Brain microvascular endothelial cell (primary cell): ENCODE measurements at regions not wholly inside any gene's neighbourhood (a gene's known extent, or its start where the extent isn't known, plus 50 kb on each side); places are given as distances from the start of the nearest gene placed in this dataset.

ENCODE experiments used
- DNase-seq: peaks from one replicate; pipeline ENCODE4 v3.0.0-alpha.2; 2020
- H3K27ac ChIP-seq: fragments of 250-450 bp; sonication (Bioruptor Pico); 2 replicates; pipeline ENCODE4 v1.5.1; 2020; ENCODE audit warnings: mild to moderate bottlenecking, moderate library complexity
- H3K27me3 ChIP-seq: fragments of 250-450 bp; sonication (Bioruptor Pico); replicated peaks from 2 replicates; pipeline ENCODE4 v1.5.1; 2020; ENCODE audit warnings: mild to moderate bottlenecking
- H3K36me3 ChIP-seq: fragments of 250-450 bp; sonication (Bioruptor Pico); replicated peaks from 2 replicates; pipeline ENCODE4 v1.5.1; 2020; ENCODE audit warnings: mild to moderate bottlenecking
- H3K4me3 ChIP-seq: 2 replicates; pipeline ENCODE4 v1.5.1; 2011; ENCODE audit warnings: low read depth, mild to moderate bottlenecking, control low read depth, low read length, moderate library complexity
- in situ Hi-C: cut with HindIII; loops from 2 replicates; pipeline ENCODE4 v1.10.0; 2017; ENCODE audit warnings: low sequenced_read_pairs, low pct_ligation_motif_present
- TF ChIP-seq, protein P1 (sequence below): IDR thresholded peaks from 2 replicates; pipeline ENCODE4 v1.5.1; 2011; ENCODE audit warnings: low read depth, mild to moderate bottlenecking, moderate library complexity, low read length, control low read depth, inconsistent platforms; ENCODE audit errors: missing control alignments

DNA sequence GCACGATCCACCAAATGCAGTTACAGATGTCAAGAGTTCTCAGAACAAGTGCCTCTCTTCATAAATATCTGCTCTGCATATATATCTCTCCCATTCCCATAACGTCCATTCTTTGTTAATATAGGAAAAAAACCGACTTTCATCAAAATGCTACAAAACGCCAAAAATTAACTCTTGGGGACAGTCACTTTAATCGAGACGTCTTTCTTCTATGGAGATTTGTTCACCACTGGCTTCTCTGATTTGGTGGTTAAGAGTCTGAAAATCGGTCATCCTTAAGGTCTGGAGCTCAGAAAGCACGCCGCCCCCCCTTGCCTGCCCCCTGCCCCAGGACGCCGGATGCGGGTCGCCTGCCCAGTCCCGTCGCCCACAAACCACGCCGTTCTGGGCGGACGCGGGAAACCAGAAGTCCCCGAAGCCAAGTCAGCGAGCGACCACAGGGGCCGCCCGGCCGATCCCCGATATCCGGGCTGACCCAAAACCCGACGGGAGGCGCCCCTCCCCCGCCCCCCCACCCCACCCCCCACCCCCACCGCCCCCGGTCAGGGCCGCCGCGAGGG is 252.7 kb downstream of the TJP1 start:
- no peaks in the 10 kb centered on the region for H3K36me3 ChIP-seq
- H3K4me3 ChIP-seq: no peak overlapping the region
- TF ChIP-seq, protein P1, sequence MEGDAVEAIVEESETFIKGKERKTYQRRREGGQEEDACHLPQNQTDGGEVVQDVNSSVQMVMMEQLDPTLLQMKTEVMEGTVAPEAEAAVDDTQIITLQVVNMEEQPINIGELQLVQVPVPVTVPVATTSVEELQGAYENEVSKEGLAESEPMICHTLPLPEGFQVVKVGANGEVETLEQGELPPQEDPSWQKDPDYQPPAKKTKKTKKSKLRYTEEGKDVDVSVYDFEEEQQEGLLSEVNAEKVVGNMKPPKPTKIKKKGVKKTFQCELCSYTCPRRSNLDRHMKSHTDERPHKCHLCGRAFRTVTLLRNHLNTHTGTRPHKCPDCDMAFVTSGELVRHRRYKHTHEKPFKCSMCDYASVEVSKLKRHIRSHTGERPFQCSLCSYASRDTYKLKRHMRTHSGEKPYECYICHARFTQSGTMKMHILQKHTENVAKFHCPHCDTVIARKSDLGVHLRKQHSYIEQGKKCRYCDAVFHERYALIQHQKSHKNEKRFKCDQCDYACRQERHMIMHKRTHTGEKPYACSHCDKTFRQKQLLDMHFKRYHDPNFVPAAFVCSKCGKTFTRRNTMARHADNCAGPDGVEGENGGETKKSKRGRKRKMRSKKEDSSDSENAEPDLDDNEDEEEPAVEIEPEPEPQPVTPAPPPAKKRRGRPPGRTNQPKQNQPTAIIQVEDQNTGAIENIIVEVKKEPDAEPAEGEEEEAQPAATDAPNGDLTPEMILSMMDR: no peak
- in situ Hi-C loops: no loop called here
- peaks cover 49% of the 10 kb centered on the region for H3K27me3 ChIP-seq
- DNase-seq: no peak
- H3K27ac ChIP-seq: no peak overlapping the region

DNA sequence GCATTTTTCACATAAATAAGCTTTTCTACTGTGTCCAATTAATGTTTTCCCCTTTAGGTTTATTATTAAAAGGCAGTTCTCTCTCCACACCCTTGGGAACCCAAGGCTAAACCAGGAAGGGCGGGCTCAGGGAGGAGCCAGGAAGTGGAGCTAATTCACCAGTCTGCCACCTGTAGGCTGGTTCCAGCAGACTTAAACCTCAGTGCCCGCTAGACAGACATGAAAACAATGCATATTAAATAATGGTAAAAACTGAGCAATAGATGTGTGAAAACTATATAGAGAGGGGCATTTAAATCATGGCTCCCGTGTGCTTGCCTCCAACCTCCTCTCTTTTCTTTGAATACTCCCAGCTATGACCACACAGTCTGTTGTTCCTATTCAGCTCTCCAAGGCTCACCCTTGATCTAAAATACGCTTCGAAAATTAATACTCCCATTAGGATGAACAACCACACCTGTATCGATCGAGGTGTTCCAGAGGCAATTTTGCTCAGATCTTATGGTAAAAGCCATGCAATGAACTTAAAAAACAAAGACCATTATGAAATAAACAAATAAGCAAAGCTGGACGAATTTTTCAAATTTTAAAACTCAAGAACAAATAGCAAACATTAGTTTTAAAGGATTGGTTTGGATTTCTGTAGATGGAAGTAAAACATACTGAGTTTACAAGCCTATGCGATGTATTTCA is 253.3 kb downstream of the TJP1 start:
- Histone ChIP-seq H3K27ac (no peak overlapping the region), H3K4me3 (no peak overlapping the region), H3K36me3 (no peaks in the 10 kb centered on the region), H3K27me3 (peaks cover 42% of the 10 kb centered on the region)
- no peak for DNase-seq
- in situ Hi-C loops: no loop called here
- TF ChIP-seq, protein P1: peak; percentile 46

DNA sequence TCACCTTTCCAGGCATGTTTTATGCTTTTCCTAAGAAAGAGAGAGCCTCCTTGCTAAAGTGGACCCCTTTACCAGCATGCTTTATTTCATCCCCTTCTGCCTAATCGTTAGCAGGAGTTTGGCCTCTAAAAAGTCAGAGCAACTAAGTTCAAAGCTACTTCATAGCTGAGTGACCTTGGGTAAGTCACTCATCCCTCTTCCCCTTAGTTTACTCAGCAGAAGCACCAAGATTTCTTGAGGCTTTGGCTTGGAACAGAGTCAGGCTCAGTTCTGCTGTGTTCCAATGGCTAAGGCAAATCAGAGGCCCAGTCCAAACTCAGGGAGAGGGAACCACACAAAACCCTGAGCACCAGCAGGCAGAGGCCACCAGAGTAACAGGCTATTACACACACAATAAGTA is 254.9 kb downstream of the TJP1 start:
- no peak for DNase-seq
- H3K27me3 ChIP-seq: peaks cover 31% of the 10 kb centered on the region
- in situ Hi-C loops: no loop called here
- no peak overlapping the region for H3K4me3 ChIP-seq
- H3K36me3 ChIP-seq: no peaks in the 10 kb centered on the region
- no peak overlapping the region for H3K27ac ChIP-seq
- TF ChIP-seq, protein P1: no peak

DNA sequence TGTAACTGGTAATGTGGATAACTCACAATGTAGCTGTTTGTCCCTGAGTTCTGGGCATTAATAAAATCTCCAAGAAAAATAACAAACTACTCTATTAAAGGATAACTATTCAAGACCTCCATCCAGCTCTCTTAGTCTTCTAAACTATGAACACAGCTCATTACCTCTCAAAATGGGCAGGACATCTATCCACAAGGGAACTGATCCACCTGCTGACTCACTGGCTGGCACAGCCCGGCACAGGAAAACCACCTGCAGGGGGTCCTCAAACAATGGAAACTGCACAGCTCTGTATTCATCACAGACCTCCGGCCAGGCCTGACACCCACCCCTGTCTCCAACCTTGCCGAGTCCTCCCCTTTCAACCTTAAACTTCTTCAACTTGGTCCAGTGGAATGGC is 255.4 kb downstream of the TJP1 start:
- H3K36me3 ChIP-seq: no peaks in the 10 kb centered on the region
- in situ Hi-C loops: no loop called here
- no peak overlapping the region for H3K27ac ChIP-seq
- TF ChIP-seq, protein P1: no peak
- H3K27me3 ChIP-seq: peaks cover 27% of the 10 kb centered on the region
- no peak overlapping the region for H3K4me3 ChIP-seq
- no peak for DNase-seq

DNA sequence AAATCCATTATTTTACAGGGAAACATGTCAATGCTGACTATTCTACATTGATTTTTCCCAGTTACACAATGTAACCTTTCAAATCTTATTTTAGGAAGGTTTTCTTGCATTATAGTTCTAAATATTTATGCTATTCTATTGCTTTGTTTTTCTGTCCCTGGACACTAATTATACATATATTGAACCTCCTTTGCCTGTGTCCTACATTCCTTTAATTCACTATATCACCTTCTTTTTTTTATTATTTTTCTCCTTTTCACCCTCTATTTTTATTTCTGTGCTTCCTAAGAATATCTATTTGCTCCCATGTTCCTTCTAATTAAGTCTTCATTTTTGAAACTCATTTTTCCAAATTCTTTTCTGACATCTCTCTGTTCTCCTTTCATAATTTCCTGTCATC is 259.2 kb downstream of the TJP1 start:
- Histone ChIP-seq H3K4me3 (no peak overlapping the region), H3K27ac (no peak overlapping the region), H3K36me3 (no peaks in the 10 kb centered on the region), H3K27me3 (peaks cover 4% of the 10 kb centered on the region)
- in situ Hi-C loops: no loop called here
- TF ChIP-seq, protein P1: no peak
- no peak for DNase-seq

DNA sequence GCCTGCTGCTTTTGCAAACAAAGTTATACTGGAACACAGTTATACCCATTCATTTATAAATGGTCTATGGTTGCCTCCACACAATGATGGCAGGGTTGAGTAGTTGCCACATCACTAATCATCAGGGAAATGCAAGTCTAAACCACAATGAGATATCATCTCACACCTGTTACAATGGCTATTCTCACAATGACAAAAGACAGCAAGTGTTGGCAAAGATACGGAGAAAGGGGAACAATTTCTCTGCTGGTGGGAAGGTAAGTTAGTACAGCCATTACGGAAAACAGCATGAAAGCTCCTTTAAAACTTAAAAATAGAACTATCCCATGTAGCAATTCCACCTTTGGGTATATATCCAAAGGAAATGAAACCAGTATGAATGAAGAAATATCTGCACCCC is 261.4 kb downstream of the TJP1 start:
- H3K36me3 ChIP-seq: no peaks in the 10 kb centered on the region

More for the DNA sequence above, 261.4 kb downstream of the TJP1 start:
- Histone ChIP-seq H3K4me3 (no peak overlapping the region), H3K27me3 (no peaks in the 10 kb centered on the region), H3K27ac (no peak overlapping the region)
- DNase-seq: no peak
- TF ChIP-seq, protein P1: no peak
- in situ Hi-C loops: no loop called here
